SK-N-SH (cell line): ENCODE measurements at regions not wholly inside any gene's neighbourhood (a gene's known extent, or its start where the extent isn't known, plus 50 kb on each side); places are given as distances from the start of the nearest gene placed in this dataset.

Experiments
- GATA2 ChIP-seq: sonication (generic); formaldehyde crosslinking; IDR thresholded peaks from 2 replicates; pipeline ENCODE4 v1.5.0; 2020; ENCODE audit warnings: mild to moderate bottlenecking, missing genetic modification reagents
- TF ChIP-seq, protein P1 (sequence below): IDR thresholded peaks from 2 replicates; pipeline ENCODE4 v1.4.0; 2012; ENCODE audit warnings: low read depth, borderline replicate concordance
- TF ChIP-seq, protein P2 (sequence below): fragments of 200-600 bp; sonication (generic); IDR thresholded peaks from 2 replicates; pipeline ENCODE4 v1.6.1; 2017; ENCODE audit warnings: antibody characterized with exemption, mild to moderate bottlenecking, moderate library complexity
- TF ChIP-seq, protein P3 (sequence below): fragments of 150-350 bp; IDR thresholded peaks from 2 replicates; pipeline ENCODE4 v1.6.1; 2017; ENCODE audit warnings: antibody characterized with exemption, low read length, low read depth, borderline replicate concordance

DNA sequence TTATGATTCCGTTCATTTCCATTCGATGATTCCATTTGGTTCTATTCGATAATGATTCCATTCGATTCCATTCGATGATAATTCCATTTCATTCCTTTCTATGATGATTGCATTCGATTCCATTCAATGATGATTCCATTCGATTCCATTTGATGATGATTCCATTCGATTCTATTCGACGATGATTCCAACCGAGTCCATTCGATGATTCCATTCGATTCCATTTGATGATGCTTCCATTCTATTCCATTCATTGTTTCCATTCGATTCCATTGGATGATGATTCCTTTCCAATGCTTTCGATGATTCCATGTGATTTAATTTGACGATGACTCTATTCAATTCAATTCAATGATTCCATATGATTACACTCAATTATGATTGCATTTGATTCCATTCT is 1093.5 kb downstream of the RPIA start:
- TF ChIP-seq, protein P1, sequence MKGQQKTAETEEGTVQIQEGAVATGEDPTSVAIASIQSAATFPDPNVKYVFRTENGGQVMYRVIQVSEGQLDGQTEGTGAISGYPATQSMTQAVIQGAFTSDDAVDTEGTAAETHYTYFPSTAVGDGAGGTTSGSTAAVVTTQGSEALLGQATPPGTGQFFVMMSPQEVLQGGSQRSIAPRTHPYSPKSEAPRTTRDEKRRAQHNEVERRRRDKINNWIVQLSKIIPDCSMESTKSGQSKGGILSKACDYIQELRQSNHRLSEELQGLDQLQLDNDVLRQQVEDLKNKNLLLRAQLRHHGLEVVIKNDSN, result no peak
- no peak for TF ChIP-seq GATA2 (CRISPR knock-in tag)
- TF ChIP-seq, protein P2, sequence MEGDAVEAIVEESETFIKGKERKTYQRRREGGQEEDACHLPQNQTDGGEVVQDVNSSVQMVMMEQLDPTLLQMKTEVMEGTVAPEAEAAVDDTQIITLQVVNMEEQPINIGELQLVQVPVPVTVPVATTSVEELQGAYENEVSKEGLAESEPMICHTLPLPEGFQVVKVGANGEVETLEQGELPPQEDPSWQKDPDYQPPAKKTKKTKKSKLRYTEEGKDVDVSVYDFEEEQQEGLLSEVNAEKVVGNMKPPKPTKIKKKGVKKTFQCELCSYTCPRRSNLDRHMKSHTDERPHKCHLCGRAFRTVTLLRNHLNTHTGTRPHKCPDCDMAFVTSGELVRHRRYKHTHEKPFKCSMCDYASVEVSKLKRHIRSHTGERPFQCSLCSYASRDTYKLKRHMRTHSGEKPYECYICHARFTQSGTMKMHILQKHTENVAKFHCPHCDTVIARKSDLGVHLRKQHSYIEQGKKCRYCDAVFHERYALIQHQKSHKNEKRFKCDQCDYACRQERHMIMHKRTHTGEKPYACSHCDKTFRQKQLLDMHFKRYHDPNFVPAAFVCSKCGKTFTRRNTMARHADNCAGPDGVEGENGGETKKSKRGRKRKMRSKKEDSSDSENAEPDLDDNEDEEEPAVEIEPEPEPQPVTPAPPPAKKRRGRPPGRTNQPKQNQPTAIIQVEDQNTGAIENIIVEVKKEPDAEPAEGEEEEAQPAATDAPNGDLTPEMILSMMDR, result no peak
- TF ChIP-seq, protein P3, sequence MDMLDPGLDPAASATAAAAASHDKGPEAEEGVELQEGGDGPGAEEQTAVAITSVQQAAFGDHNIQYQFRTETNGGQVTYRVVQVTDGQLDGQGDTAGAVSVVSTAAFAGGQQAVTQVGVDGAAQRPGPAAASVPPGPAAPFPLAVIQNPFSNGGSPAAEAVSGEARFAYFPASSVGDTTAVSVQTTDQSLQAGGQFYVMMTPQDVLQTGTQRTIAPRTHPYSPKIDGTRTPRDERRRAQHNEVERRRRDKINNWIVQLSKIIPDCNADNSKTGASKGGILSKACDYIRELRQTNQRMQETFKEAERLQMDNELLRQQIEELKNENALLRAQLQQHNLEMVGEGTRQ, result no peak
